ENCODE measurements at regions not wholly inside any gene's neighbourhood (a gene's known extent, or its start where the extent isn't known, plus 50 kb on each side); places are given as distances from the start of the nearest gene placed in this dataset.
A peak's percentile ranks its signal among the peaks of the same experiment; 100 is the strongest.
"Not testable (repeated sequence)": the region's sequence is repeated elsewhere in the genome, so short reads cannot be mapped to it uniquely, and the experiment has no call there.

DNA sequence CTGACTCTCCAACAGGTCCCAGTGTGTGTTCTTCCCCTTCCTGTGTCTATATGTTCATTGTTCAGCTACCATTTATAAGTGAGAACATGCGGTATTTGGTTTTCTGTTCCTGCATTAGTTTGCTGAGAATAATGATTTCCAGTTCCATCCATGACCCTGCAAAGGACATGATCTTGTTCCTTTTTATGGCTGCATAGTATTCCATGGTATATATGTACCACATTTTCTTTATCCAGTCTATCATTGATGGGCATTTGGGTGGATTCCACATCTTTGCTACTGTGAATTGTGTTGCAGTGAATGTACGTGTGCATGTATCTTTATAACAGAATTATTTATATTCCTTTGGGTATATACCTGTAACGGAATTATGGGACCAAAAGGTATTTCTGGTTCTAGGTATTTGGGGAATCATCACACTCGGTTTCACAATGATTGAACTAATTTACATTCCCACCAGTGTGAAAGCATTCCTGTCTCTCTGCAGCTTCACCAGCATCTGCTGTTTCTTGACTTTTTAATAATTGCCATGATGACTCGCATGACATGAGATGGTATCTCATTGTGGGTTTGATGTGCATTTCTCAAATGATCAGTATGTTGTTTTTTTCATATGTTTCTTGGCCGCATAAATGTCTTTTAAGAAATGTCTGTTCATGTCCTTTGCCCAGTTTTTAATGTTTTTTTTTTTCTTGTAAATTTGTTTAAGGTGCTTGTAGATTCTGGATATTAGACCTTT, 60.2 kb downstream of the LSMEM1 start:
- DNase-seq (ENCODE audit: low read depth, low spot score), result no peak

DNA sequence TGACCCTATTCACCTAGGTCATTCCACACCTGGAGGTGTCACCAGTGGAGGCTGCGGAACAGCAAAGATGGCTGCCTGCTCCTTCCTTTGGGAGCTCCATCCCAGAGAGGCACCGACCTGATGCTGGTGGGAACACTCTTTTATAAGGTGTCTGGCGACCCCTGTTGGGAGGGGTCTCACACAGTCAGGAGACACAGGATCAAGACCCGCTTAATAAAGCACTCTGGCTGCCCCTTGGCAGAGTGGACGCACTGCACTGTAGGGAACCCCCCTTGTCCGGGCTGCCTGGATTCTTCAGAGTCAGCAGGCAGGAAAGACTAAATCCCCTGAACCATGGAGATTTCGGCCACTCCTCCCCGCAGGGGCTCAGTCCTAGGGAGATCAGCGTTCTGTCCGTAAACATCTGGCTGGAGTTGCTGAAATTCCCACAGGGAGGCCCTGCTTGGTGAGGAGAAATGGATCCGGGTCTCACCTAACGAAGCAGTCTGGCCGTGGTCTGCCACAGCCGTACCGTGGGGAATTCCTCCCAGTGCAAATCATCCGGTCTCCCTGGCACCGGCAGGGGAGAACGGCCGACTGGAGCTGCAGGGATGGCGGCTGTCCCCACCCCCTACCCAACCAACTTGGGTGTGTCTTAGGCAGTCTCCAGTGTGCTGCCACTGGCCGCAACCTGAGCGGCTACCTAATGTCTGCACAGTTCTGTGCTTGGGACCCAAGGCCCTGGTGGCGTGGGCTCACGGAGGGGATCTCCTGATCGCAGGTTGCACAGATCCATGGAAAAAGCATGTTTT, 66.1 kb downstream of the LSMEM1 start:
- DNase-seq (ENCODE audit: low read depth, low spot score), result no peak

DNA sequence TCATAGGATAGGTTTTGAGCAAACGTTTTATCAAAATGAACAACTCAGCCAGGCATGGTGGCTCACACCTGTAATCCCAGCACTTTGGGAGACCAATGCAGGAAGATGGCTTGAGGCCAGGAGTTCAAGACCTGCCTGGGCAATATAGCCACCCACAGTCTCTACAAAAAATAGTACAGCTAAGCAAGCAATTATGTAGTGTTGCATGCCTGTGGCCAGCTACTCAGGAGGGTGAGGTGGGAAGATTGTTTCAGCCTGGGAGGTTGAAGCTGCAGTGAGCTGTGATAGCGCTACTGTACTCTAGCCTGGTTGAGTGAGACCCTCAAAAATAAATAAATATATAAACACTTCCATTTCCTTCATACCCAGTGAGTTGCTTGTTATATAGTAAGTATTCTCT, 67.1 kb downstream of the LSMEM1 start:
- peak; percentile 75 for DNase-seq (ENCODE audit: low read depth, low spot score)

DNA sequence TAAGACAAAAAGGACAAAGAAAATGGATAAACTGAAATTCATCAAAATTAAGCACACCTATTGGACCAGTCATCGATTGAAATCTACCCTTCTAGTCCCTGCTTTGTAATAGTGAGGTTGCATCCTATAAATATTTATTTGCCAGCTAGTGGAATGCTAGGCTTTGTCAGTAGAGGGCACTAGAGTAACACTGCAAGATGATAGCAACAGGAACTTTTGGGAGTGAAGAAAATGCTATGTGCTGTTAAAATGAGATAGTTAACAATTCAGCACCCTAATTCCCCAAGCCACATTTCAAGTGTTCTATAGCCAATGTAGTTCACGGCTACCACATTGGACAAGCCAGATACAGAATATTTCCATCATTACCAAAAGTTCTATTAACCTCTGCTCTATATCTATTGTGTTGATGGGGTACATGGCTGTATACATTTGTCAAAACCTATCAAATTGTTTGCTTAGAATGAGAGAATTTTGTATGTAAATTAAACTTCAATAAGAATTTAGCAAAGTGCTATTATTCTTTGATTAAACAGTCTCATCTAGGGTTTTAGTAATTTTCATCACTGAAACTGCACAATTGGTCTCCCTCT, 69.8 kb downstream of the LSMEM1 start:
- peak; percentile 77 for DNase-seq (ENCODE audit: low read depth, low spot score)

DNA sequence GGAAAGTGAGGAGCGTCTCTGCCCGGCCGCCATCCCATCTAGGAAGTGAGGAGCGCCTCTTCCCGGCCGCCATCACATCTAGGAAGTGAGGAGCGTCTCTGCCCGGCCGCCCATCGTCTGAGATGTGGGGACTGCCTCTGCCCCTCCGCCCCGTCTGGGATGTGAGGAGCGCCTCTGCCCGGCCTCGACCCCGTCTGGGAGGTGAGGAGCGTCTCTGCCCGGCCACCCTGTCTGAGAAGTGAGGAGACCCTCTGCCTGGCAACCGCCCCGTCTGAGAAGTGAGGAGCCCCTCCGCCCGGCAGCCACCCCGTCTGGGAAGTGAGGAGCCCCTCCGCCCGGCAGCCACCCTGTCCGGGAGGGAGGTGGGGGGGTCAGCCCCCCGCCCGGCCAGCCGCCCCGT, 70.7 kb downstream of the LSMEM1 start:
- not testable (repeated sequence) for DNase-seq (ENCODE audit: low read depth, low spot score)

DNA sequence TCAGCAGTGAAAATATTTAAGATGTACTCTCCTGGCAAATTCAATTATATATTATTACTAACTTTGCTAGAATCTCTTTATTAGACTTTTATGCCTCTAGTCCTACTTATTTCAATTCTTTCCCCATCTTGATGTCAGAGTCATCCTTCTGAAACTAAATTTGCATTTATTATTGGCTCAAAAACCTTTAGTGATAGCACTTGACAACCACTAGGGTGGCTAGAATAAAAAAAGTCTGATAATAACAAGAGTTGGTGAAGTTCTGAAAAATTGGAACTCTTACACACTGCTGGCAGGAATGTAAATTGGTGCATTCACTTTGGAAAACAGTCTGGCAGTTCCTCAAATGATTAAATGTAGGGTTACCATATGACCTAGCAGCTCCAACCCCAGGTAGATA, 73.8 kb downstream of the LSMEM1 start:
- no peak for DNase-seq (ENCODE audit: low read depth, low spot score)

DNA sequence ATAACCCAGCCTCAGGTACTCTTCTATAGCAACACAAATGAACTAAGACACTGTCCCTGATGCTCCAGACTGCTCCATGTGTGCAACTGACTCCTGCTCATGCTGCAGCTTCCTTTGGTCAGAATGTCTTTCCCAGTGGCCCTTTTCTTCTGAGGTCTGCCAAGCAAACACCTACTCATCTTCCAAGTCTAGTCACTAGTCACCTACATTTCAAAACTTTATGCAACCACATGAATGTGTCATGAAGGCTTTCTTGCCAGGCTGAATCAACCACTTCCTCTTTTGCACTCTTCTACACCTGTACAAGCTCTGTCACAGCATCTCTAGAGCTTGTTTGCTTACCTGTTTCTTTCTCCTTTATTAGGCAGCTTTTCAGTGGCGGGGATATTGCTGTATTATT, 75.8 kb downstream of the LSMEM1 start:
- no peak for DNase-seq (ENCODE audit: low read depth, low spot score)

DNA sequence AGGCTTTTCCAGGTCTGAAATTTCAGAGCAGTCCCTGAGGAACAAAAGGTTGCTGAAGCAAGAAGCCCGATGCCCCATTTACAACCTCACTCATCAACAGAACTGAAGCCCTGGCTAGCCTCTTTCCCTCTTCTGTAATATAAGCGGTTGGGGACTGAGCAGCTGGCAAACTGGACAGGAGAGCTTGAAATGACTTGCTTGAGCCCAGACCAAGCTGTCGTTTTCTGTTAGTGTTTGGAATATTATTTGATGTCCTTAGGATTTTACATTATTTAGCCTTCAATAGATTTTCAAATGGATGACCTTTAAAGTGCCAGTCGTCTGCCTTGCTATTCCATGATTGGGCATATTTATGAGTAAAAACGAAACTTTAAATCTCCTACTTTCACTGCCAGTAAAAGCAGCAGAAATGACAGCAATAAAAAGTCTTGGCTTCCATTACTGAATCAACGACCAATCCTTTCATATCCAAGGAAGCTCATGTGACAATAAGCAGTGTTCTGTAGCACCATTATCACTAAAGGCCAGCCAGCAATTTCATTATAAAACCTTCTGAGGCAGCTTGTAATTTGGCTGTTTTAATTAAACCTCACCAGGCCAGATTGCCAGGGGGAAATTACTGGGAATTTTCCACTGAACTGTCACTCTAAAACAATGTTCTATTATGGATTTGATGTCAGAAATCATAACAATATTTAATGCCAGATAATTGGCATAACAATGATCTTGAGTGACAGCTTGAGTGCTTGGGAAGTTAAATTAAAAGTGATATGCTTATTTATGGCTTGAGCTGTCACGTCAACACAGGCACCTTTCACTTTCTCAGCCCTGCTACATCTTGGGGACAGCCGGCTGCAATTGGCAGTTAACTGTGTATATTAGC, 85.9 kb downstream of the LSMEM1 start:
- no peak for DNase-seq (ENCODE audit: low read depth, low spot score)

DNA sequence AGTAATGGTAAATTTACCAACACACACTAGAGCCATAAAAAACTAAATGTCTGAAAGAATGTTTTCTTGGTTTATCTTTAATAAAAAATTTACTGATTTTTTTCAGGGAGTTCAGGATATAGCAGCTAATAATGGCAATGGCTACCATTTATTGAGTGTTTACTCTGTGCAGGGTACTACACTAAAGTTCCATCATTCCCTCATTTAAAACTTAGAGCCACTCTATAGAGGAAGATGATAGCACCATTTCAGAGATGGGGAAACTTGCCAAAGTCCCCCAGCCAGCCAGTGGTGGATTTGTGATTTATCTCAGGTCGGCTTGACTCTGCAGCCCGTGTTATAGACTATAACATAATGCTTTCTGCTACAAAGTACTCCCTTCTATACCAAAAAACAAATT, 86.6 kb downstream of the LSMEM1 start:
- no peak for DNase-seq (ENCODE audit: low read depth, low spot score)

DNA sequence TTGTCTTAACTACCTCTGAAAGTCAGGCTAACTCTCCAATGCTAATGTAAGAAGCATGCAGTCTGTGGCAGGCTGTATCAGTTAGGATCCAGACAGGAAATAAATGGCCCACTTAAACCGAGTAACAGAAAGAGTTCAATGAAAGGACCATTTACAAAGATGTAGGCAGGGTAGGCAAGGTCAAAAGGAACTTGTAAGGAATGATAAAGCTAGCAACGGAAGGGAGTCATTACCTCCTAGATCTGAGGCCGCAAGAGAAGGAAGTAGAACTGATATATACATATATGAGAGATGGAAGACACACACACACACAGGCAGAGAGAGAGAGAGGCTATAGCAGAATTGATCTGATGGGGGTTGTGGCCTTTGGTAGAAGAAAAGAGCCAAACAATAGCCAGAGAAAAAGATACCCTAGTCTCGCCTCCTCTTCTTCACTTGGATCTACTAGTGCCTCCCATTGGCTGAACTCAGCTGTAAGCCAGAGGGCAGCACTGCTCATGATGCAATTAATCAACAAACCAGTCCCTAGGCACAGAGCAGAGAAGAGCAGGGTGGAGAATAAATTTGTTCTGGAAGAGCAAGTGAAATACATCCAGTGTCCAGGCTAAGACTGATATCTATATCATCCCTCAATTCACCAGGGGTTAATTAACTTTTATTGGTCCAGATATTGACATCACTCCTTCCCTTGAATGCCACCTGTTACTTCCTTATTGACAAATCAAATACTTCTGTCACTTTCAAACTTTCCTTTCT, 91.2 kb downstream of the LSMEM1 start:
- no peak for DNase-seq (ENCODE audit: low read depth, low spot score)

DNA sequence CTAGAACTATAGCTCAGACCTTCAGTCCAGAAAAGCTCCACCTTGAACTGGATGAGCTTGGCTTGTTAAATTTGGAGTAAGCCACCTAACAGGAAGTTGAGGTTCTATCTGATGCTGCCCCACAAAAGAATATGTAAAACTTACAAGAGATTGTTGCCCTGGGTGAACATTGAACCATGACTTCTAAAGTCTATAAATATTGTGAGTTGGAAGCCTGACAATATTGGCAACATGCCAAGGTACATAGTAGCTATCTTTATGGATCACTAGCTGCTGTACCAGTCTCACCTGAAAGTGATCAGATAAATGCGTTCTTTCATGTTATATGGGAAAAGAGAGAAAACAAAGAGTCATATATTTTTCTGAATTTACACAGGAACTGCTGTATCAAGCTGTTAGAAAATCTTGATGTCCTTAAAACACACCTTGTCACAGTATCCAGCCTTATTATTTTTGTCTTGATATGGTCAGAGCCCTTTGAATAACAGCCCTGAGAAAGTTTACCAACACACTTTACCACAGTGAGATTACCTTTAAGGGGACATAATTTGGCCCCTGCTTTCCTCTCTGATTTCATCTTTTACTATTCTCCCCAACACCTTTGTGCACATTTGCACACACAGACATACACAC, 92.0 kb downstream of the LSMEM1 start:
- peak; percentile 18 for DNase-seq (ENCODE audit: low read depth, low spot score)

DNA sequence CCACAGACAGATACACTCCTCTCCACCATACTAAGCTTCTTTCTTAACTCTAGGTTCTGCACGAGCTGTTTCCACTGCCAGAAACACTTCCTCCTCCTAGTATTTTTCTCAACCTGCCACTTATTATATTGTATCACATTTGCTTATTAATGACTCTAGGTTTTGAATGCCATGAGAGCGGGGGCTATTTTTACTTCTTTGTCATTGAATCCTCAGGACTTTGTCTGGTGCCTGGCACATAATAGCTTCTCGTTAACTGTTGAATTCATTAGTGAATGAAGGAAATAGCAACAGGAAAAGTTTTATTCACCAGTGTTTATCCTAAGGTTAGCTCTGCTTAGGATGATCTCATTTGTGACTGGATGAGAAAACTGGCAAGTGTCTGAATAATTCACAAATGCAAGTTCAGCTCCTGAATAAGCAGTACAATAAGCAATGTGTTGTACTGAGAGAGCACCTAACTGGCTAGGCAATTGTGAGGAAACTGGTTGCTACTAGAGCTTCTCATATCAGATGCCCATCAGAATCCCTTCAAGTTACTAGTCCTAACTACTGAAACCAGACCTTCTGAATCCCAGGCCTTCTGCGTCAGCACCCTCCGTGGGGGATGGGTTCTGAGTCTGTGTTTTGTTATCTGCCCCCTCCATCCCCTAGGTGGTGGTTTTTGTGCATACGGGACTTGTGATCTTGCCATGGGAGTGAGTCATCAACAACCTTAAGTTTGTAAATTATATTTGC, 92.7 kb downstream of the LSMEM1 start:
- peak; percentile 54 for DNase-seq (ENCODE audit: low read depth, low spot score)

DNA sequence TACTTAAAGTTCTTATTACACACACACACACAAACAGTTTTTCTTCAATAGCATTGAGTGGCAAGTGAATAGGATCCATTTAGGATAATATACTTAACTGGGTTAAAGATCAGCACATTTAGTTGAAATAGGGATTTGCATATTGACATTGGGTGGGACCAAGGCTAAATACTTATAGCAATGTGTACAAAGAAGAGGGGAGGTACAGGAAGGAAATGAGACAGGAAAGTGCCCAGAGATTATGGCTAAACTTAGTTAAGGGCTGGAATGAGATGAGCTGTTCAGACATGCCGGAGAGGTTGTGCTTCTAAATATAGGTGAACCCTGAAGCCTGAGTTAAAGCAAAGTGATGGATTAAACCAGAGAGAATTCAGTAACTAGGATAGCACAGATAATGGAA, 95.1 kb downstream of the LSMEM1 start:
- no peak for DNase-seq (ENCODE audit: low read depth, low spot score)

DNA sequence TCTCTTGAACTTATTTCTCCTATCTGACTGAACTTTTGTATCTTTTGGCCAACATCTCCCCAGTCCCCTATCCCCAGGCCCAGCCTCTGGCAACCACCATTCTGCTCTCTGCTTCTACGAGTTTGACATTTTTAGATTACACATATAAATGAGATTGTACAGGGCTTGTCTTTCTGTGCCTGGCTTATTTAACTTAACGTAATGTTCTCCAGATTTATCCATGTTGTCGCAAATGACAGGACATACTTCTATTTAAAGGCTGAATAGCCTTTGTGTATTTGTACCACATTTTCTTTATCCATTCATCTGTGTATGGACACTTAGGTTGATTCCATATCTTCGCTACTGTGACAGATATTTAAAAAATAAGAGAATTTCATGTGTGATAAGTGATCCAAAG, 98.6 kb downstream of the LSMEM1 start:
- DNase-seq (ENCODE audit: low read depth, low spot score), result no peak

DNA sequence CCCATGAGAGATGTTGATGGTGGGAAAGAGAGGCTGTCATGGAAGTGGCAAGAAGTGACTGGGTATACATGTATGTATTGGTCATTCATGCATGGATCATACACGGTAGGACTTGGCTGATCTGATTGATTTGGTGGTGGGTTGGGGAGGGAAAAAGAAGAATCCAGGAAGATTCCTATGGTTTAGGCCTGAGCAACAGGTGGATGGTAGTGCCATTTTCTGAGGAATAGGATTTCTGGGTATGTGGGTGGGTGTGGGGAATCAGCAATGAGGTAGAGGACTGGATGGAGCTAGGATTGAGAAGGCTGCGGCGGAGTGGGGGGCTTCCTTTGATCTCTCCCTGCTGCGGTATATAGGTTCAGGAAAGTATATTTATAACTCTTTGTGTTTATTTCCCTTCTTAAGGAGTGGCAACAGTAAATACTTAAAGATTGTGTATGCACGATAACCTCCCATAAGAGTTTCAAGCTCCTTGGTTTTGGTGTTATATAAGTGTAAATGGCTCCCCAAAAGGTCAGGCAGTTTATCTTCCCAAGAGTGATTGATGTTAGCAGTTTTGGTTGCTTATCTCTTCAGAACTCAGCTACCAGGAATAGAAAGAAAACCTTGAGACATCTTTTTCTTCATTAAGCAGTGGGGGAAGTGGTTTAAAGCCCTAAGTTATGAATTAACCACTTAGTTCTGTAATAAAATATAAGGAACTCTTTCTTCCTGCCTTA, 100.1 kb downstream of the LSMEM1 start:
- no peak for DNase-seq (ENCODE audit: low read depth, low spot score)

DNA sequence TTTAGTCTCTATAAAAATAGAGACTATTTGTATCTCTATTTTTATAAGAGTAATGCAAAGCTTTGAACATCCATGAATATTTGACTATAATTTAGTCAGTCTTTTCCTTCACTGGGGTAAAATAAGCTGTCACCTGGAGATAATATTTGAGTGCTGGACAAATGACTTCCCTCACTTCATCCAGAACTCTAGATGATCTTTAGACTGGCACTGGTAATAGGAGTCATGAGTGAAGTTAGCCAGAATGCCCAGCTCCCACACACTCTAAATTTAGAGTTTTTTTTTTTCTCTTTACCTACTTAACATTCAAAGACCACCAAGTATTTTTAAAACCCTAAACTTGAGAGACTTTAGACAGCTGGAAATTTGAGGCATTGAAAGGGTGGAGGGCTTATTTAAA, 100.7 kb downstream of the LSMEM1 start:
- no peak for DNase-seq (ENCODE audit: low read depth, low spot score)

DNA sequence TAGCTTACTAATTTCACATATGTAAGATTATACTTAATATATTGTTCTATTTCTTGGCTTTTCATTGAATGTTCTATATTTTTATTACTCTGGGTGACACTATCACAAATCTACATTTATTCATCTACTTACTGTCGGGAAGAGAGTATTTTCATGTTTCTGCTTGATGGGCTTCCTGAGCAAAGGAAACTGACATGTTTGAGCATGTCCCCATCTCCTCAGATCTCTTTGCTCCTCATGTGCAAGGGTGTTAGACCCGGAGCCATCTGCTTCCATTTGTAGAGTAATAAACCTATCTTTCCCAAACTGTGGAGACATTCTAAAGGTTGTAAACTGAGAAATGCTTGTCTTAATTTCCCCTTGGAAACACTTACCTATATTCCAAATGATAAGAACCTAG, 103.5 kb downstream of the LSMEM1 start:
- DNase-seq (ENCODE audit: low read depth, low spot score), result no peak

DNA sequence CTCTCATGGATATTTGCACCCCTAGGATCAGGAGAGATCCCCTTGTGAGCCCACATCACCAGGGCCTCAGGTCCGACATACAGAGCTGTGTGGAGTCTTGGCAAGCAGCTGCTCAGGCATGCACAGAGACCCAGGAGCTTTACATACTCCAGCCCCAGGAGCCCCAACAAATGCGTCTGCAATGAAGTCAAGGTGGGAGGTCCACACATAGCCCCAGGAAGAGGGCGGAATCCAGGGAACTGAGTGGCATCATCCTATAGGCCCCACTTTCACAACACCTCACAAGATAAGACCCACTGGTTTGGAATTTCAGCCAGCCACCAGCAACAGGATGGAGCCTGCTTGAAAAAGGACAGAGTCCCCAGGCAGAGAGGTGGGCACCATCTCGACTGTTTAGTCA, 106.7 kb downstream of the LSMEM1 start:
- no peak for DNase-seq (ENCODE audit: low read depth, low spot score)

DNA sequence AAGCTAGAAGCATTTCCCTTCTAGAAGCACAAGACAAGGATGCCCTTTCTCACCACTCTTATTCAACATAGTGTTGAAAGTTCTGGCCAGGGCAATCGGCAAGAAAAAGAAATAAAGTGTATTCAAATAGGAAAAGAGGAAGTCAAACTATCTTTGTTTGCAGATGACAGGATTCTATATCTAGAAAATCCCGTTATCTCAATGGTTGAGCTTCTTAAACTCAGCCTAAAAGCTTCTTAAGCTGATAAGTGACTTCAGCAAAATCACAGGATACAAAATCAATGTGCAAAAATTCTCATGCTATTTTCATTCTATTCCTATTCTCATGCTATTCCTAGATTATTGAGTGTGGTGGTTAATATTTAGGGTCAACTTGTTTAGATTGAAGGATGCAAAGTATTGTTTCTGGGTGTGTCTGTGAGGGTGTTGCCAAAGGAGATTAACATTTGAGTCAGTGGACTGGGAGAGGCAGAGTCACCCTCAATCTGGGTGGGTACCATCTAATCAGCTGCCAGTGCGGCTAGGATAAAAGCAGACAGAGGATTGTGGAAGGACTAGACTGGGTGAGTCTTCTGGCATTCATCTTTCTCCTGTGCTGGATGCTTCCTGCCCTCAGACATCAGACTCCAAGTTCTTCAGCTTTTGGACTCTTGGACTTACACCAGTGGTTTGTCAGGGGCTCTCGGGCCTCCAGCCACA, 111.9 kb downstream of the LSMEM1 start:
- not testable (repeated sequence) for DNase-seq (ENCODE audit: low read depth, low spot score)
